Large intestine (tissue), 3 donors: ENCODE measurements at regions not wholly inside any gene's neighbourhood (a gene's known extent, or its start where the extent isn't known, plus 50 kb on each side); places are given as distances from the start of the nearest gene placed in this dataset.
A peak's percentile ranks its signal among the peaks of the same experiment; 100 is the strongest.
"Not testable (repeated sequence)": the region's sequence is repeated elsewhere in the genome, so short reads cannot be mapped to it uniquely, and the experiment has no call there.

ENCODE experiments used
- DNase-seq, 2 donors: peaks; one replicate each; pipeline versions ENCODE4 v3.0.0 to v3.0.0-alpha.2; 2013
- H3K27ac ChIP-seq: one replicate; pipeline ENCODE4 v1.5.1; 2013; ENCODE audit warnings: low read length
- H3K27me3 ChIP-seq: 2 replicates; pipeline ENCODE4 v1.6.1; 2013; ENCODE audit warnings: low read length; ENCODE audit not compliant: control insufficient read depth, insufficient read depth
- H3K36me3 ChIP-seq: 2 replicates; pipeline ENCODE4 v1.6.1; 2013; ENCODE audit warnings: low read length; ENCODE audit not compliant: control insufficient read depth, insufficient read depth
- H3K4me1 ChIP-seq: one replicate; pipeline ENCODE4 v1.6.1; 2013; ENCODE audit warnings: low read length; ENCODE audit not compliant: control insufficient read depth, insufficient read depth
- H3K4me3 ChIP-seq: one replicate; pipeline ENCODE4 v1.5.1; 2013; ENCODE audit warnings: low read length
- H3K9me3 ChIP-seq: one replicate; pipeline ENCODE4 v1.6.1; 2013; ENCODE audit warnings: mild to moderate bottlenecking, low read depth, low read length, moderate library complexity; ENCODE audit not compliant: control insufficient read depth
- WGBS: methylation state at CpG from one replicate; pipeline ENCODE4 v1.1.5; 2013; ENCODE audit warnings: low lambda C conversion rate; ENCODE audit not compliant: insufficient coverage; 5-methylcytosine and 5-hydroxymethylcytosine counted together

GRCh38 chr5:38782180-38782835 lies 63.5 kb upstream of the OSMR start:
- DNase-seq = no peak

GRCh38 chr5:38783011-38783561 lies 62.7 kb upstream of the OSMR start:
- Histone ChIP-seq H3K9me3 (no peaks in the 10 kb centered on the region), H3K4me3 (no peak overlapping the region), H3K36me3 (no peaks in the 10 kb centered on the region), H3K4me1 (no peaks in the 10 kb centered on the region), H3K27ac (peak overlapping the region; percentile 18), H3K27me3 (no peaks in the 10 kb centered on the region)
- peak in 1 of 2 donors; percentile 41 for DNase-seq
- WGBS = no CpG with 5 or more reads among the region's 2 CpGs

More at GRCh38 chr5:38782180-38782835, 63.5 kb upstream of the OSMR start:
- H3K9me3 ChIP-seq = no peaks in the 10 kb centered on the region
- H3K27me3 ChIP-seq = no peaks in the 10 kb centered on the region
- no peaks in the 10 kb centered on the region for H3K36me3 ChIP-seq
- WGBS = no CpG with 5 or more reads among the region's 1 CpG
- H3K27ac ChIP-seq = no peak overlapping the region
- H3K4me1 ChIP-seq = no peaks in the 10 kb centered on the region
- no peak overlapping the region for H3K4me3 ChIP-seq

- no CpG with 5 or more reads among the region's 2 CpGs for WGBS
Observed at GRCh38 chr5:38789134-38789533, 56.7 kb upstream of the OSMR start.

GRCh38 chr5:38789777-38790176 lies 56.0 kb upstream of the OSMR start:
- Histone ChIP-seq H3K27me3 (no peaks in the 10 kb centered on the region), H3K4me1 (no peaks in the 10 kb centered on the region), H3K36me3 (no peaks in the 10 kb centered on the region), H3K9me3 (no peaks in the 10 kb centered on the region), H3K4me3 (no peak overlapping the region), H3K27ac (no peak overlapping the region)
- 100% methylated on average over 1 of the region's 2 CpGs for WGBS
- no peak for DNase-seq

More at GRCh38 chr5:38789134-38789533, 56.7 kb upstream of the OSMR start:
- H3K4me1 ChIP-seq = no peaks in the 10 kb centered on the region
- H3K27me3 ChIP-seq = no peaks in the 10 kb centered on the region
- no peak overlapping the region for H3K4me3 ChIP-seq
- DNase-seq = no peak
- H3K27ac ChIP-seq = no peak overlapping the region
- no peaks in the 10 kb centered on the region for H3K36me3 ChIP-seq
- no peaks in the 10 kb centered on the region for H3K9me3 ChIP-seq

- no peaks in the 10 kb centered on the region for H3K4me1 ChIP-seq
- H3K36me3 ChIP-seq = no peaks in the 10 kb centered on the region
- H3K27ac ChIP-seq = no peak overlapping the region
- H3K4me3 ChIP-seq = no peak overlapping the region
- WGBS = no CpG with 5 or more reads among the region's 1 CpG
- no peak for DNase-seq
- peaks cover 2% of the 10 kb centered on the region for H3K27me3 ChIP-seq
- H3K9me3 ChIP-seq = no peaks in the 10 kb centered on the region
Observed at GRCh38 chr5:38790268-38790667, 55.5 kb upstream of the OSMR start.

GRCh38 chr5:38790891-38791290 lies 54.9 kb upstream of the OSMR start:
- Histone ChIP-seq H3K27ac (no peak overlapping the region), H3K36me3 (no peaks in the 10 kb centered on the region), H3K27me3 (peaks cover 2% of the 10 kb centered on the region), H3K9me3 (no peaks in the 10 kb centered on the region), H3K4me1 (no peaks in the 10 kb centered on the region), H3K4me3 (no peak overlapping the region)
- no peak for DNase-seq
- WGBS = 56% methylated on average over 1 of the region's 2 CpGs

- Histone ChIP-seq H3K4me1 (no peaks in the 10 kb centered on the region), H3K27ac (no peak overlapping the region), H3K36me3 (no peaks in the 10 kb centered on the region), H3K9me3 (no peaks in the 10 kb centered on the region), H3K4me3 (no peak overlapping the region), H3K27me3 (peaks cover 2% of the 10 kb centered on the region)
- no peak for DNase-seq
- no CpG with 5 or more reads among the region's 3 CpGs for WGBS
Observed at GRCh38 chr5:38793099-38793498, 52.7 kb upstream of the OSMR start.

GRCh38 chr5:38794037-38794436 lies 51.8 kb upstream of the OSMR start:
- not testable (repeated sequence) for H3K9me3 ChIP-seq, H3K27ac ChIP-seq, H3K36me3 ChIP-seq, H3K4me1 ChIP-seq, H3K4me3 ChIP-seq, H3K27me3 ChIP-seq, DNase-seq
- WGBS = no CpG with 5 or more reads among the region's 7 CpGs

- DNase-seq = no peak
- no peak overlapping the region for H3K27ac ChIP-seq
- WGBS = 94% methylated on average over 2 of the region's 5 CpGs
- H3K4me3 ChIP-seq = no peak overlapping the region
- H3K27me3 ChIP-seq = peaks cover 6% of the 10 kb centered on the region
- no peaks in the 10 kb centered on the region for H3K36me3 ChIP-seq
- no peaks in the 10 kb centered on the region for H3K9me3 ChIP-seq
- H3K4me1 ChIP-seq = no peaks in the 10 kb centered on the region
Observed at GRCh38 chr5:38794986-38795385, 50.8 kb upstream of the OSMR start.

GRCh38 chr5:38795986-38796741 lies 49.6 kb upstream of the OSMR start:
- 83% methylated on average over 1 of the region's 6 CpGs for WGBS
- no peak overlapping the region for H3K27ac ChIP-seq
- no peak for DNase-seq

More at GRCh38 chr5:38795986-38796741, 49.6 kb upstream of the OSMR start:
- Histone ChIP-seq H3K4me1 (no peaks in the 10 kb centered on the region), H3K4me3 (no peak overlapping the region), H3K27me3 (peaks cover 9% of the 10 kb centered on the region), H3K36me3 (no peaks in the 10 kb centered on the region), H3K9me3 (no peaks in the 10 kb centered on the region)
